GM19099 (cell line): ENCODE measurements at regions not wholly inside any gene's neighbourhood (a gene's known extent, or its start where the extent isn't known, plus 50 kb on each side); places are given as distances from the start of the nearest gene placed in this dataset.

Experiments used
- POLR2A ChIP-seq: IDR thresholded peaks from 3 replicates; pipeline ENCODE4 v1.6.1; 2011; ENCODE audit warnings: low read depth; ENCODE audit not compliant: insufficient read length; ENCODE audit errors: extremely low read depth

- TF ChIP-seq POLR2A: no peak
These were observed 786.7 kb downstream of the UQCRFS1 start for GRCh38 chr19:28426110-28426729.

- TF ChIP-seq POLR2A: no peak
These were observed 787.7 kb downstream of the UQCRFS1 start for GRCh38 chr19:28425046-28425931.

DNA sequence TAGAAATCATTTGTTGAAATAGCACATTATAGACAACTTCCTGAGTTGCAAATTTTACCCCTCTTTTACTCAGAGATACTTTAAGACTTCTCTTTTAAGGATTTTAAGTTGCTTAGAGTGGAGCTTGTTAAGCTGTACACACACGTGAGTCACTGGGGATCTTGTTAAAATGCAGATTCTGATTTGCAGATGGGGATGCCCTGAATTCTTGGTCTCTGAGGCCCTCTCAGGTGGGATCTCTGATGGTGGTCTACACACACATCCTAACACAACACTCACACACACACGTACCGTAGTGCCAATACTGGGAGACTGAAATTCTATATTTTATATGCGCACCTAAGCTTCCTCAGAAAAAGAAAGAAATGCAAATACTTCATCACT lies 788.3 kb downstream of the UQCRFS1 start:
- TF ChIP-seq POLR2A: no peak

GRCh38 chr19:28424077-28424476 lies 788.9 kb downstream of the UQCRFS1 start:
- TF ChIP-seq POLR2A: no peak

DNA sequence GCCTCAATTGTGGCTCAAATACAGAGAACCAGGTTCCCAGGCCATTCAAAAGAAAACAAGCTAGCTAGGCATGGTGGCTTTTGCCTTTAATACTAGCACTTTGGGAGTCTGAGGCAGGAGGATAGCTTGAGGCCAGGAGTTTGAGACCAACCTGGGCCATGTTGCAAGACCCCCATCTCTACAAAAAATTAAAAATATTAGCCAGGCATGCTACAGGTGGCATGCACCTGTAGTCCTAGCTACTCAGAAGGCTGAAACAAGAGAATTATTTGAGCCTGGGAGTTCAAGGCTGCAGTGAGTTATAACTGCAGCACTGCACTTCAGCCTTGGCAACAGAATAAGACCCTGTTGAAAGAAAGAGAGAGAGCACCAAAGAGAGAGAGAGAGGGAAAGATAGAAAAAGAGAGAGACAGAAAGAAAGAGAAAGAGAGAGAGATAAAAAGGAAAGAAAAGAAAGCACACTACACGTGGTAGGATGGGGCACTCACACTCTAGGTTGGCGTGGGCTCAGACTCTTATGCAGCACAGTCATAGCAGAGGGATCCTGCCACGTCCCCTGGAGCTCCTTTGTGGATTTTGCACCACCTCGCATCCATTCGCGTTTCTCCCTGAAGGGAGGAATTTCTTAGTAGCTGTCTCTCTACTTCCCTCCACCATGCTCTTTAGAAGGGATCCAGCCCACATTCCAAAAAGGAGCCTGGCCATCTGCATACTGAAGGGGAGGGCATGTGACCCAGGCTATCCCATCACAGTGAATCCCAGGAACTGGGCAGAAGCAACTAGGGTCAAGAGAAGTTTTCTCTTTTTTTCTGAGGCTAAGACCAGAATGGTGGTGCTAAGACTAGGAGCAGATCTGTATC lies 789.9 kb downstream of the UQCRFS1 start:
- no peak for TF ChIP-seq POLR2A

GRCh38 chr19:28422046-28422445 lies 790.9 kb downstream of the UQCRFS1 start:
- TF ChIP-seq POLR2A: no peak

DNA sequence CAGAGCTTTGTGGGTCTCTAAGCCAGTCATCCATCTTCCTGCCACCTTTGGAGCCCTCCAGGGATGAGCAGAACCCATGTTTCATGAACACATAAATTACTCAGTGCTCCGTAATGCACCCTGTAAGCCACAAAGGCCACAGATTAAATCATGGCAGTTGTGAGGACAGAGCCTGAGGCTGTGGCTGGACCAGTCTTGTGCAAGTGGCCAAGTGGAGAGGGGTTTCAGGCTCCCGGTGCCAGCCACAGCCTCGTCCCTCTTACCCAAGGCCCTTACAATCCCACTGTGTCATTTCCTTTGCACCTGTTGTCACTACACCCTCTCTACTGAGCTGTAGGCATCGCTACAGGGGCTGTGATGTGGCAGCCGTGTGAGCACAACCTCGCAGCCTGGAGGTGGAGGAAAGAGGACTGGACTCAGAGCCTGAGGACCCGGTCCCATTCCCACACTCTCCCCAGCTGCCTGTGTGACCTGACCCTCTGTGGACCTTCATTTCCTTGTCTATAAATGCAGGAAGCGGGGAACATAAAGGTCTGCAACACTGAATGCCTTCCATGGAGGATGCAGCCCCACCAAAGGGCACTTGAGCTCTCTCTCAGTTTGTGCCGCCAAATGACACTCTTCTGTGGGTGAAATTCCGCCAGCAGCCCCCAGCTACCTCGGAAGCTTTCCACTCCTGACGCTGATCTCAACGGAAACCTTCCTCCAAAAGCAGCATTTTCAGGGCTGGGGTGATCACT lies 792.0 kb downstream of the UQCRFS1 start:
- no peak for TF ChIP-seq POLR2A

DNA sequence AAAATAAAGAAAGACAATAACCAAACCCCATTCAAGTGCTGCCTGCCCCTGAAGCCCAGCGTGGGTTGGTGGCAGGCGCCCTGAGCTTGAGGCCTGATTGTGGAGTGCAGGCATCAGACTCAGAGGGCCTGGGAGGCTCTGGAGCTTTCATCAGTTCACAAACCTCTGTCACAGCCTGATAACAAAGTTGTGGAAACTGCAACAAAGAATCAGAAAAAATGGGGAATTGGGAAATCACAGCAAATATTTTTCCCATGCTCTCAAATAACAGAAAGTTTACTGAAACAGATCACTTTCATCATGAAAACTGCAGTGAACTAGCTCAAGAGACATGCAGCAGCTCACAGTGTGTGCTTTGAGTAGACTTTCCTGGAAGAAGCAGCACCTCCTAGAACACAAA lies 793.6 kb downstream of the UQCRFS1 start:
- TF ChIP-seq POLR2A: no peak

GRCh38 chr19:28417361-28417760 lies 795.6 kb downstream of the UQCRFS1 start:
- TF ChIP-seq POLR2A: no peak

DNA sequence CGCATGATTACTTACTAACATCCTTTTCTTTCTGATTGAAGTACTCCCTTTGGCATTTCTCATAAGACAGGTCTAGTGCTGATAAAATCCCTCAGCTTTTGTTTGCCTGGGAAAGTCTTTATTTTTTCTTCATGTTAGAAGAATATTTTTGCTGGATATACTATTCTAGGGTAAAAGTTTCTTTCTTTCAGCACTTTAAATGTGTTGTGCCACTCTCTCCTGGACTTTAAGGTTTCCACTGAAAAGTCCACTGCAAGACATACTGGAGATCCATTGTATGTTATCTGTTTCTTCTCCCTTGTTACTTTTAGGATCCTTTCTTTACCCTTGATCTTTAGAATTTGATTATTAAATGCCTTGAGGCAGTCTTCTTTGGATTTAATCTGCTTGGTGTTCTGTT lies 796.7 kb downstream of the UQCRFS1 start:
- no peak for TF ChIP-seq POLR2A

GRCh38 chr19:28414748-28415147 lies 798.2 kb downstream of the UQCRFS1 start:
- no peak for TF ChIP-seq POLR2A

DNA sequence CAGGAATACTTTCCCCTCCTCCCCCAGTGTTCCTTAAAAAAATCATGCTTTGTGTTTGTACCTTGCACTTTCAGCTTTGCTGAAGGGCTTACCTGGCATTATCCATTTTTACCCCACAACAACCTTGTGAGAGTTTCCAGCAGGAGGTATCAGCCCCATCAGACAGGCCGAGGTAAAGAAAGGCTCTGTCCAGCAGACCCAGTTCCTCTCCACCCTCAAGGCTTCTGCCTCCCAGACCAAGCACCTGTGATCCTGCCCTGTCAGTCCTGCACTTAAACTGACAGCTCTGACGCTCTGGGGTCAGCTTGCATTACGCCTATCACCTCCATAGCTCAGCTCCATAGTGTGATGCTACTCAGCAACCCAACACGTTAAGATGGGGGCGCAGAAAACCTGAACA lies 803.1 kb downstream of the UQCRFS1 start:
- no peak for TF ChIP-seq POLR2A

- TF ChIP-seq POLR2A: no peak
These were observed 806.0 kb downstream of the UQCRFS1 start for GRCh38 chr19:28406966-28407365.

DNA sequence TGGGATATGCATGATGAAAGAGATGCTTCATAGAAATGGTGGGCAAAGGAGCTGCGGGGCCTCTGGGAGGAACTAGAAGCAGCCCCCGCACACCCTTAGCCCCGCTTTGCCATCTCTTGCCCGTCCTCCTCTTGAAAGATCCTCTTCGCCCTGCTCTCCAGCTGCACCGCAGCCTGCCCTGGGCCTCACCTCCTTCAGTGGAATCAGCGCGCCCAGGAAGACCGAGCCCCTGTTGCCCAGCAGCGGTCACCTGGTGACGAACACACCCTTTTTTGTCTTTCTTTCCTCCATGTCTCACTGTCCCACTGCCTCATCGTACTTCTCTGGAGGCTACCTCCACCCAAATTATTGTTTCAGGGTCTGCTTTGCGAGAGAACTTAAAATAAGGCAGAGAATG lies 807.6 kb downstream of the UQCRFS1 start:
- no peak for TF ChIP-seq POLR2A

- TF ChIP-seq POLR2A: no peak
These were observed 808.5 kb downstream of the UQCRFS1 start for GRCh38 chr19:28404472-28404871.
